ENCODE measurements at regions not wholly inside any gene's neighbourhood (a gene's known extent, or its start where the extent isn't known, plus 50 kb on each side); places are given as distances from the start of the nearest gene placed in this dataset.

GRCh38 chr4:38189445-38189844 is 229.2 kb downstream of the PTTG2 start:
- DNase-seq: no peak

- DNase-seq: no peak
Measured at GRCh38 chr4:38190717-38191178, 230.6 kb downstream of the PTTG2 start.

GRCh38 chr4:38192516-38192915 is 232.3 kb downstream of the PTTG2 start:
- DNase-seq: no peak

GRCh38 chr4:38193236-38193863 is 233.2 kb downstream of the PTTG2 start:
- DNase-seq: no peak

GRCh38 chr4:38194047-38194602 is 233.9 kb downstream of the PTTG2 start:
- no peak for DNase-seq

- DNase-seq: no peak
Measured at GRCh38 chr4:38195486-38195885, 235.3 kb downstream of the PTTG2 start.

GRCh38 chr4:38195911-38196310 is 235.7 kb downstream of the PTTG2 start:
- DNase-seq: no peak

GRCh38 chr4:38202242-38202641 is 242.0 kb downstream of the PTTG2 start:
- DNase-seq: no peak

GRCh38 chr4:38203609-38204008 is 243.4 kb downstream of the PTTG2 start:
- DNase-seq: no peak

GRCh38 chr4:38204339-38205035 is 244.3 kb downstream of the PTTG2 start:
- no peak for DNase-seq

GRCh38 chr4:38205261-38205660 is 245.1 kb downstream of the PTTG2 start:
- no peak for DNase-seq

GRCh38 chr4:38207110-38207457 is 246.9 kb downstream of the PTTG2 start:
- no peak for DNase-seq

GRCh38 chr4:38209654-38210053 is 249.5 kb downstream of the PTTG2 start:
- no peak for DNase-seq

- DNase-seq: no peak
Measured at GRCh38 chr4:38210396-38211114, 250.4 kb downstream of the PTTG2 start.

- no peak for DNase-seq
Measured at GRCh38 chr4:38211885-38212284, 251.7 kb downstream of the PTTG2 start.

- no peak for DNase-seq
Measured at GRCh38 chr4:38213083-38213805, 253.0 kb downstream of the PTTG2 start.

- no peak for DNase-seq
Measured at GRCh38 chr4:38222892-38223291, 262.7 kb downstream of the PTTG2 start.

- no peak for DNase-seq
Measured at GRCh38 chr4:38223306-38223705, 263.1 kb downstream of the PTTG2 start.

- DNase-seq: no peak
Measured at GRCh38 chr4:38223782-38224236, 263.6 kb downstream of the PTTG2 start.

- no peak for DNase-seq
Measured at GRCh38 chr4:38224850-38225249, 264.7 kb downstream of the PTTG2 start.

- no peak for DNase-seq
Measured at GRCh38 chr4:38226170-38226569, 266.0 kb downstream of the PTTG2 start.

- DNase-seq: no peak
Measured at GRCh38 chr4:38230121-38230801, 270.1 kb downstream of the PTTG2 start.

Measured in hindlimb muscle (tissue), 1 donor.